Neural progenitor cell (in vitro differentiated cells): ENCODE measurements at regions not wholly inside any gene's neighbourhood (a gene's known extent, or its start where the extent isn't known, plus 50 kb on each side); places are given as distances from the start of the nearest gene placed in this dataset.

Experiments used
- CTCF ChIP-seq: fragments of 200-600 bp; sonication (generic); IDR thresholded peaks from 2 replicates; pipeline ENCODE4 v1.5.1; 2017; ENCODE audit warnings: antibody characterized with exemption, mild to moderate bottlenecking
- EZH2 ChIP-seq: fragments of 200-600 bp; sonication (generic); IDR thresholded peaks from 2 replicates; pipeline ENCODE4 v1.6.1; 2017; ENCODE audit warnings: antibody characterized with exemption, mild to moderate bottlenecking, moderate library complexity

- TF ChIP-seq CTCF (no peak), EZH2 (no peak)
Observed at GRCh38 chr17:72420775-72421127, 299.9 kb downstream of the SOX9 start.
